ENCODE measurements at regions not wholly inside any gene's neighbourhood (a gene's known extent, or its start where the extent isn't known, plus 50 kb on each side); places are given as distances from the start of the nearest gene placed in this dataset.

DNA sequence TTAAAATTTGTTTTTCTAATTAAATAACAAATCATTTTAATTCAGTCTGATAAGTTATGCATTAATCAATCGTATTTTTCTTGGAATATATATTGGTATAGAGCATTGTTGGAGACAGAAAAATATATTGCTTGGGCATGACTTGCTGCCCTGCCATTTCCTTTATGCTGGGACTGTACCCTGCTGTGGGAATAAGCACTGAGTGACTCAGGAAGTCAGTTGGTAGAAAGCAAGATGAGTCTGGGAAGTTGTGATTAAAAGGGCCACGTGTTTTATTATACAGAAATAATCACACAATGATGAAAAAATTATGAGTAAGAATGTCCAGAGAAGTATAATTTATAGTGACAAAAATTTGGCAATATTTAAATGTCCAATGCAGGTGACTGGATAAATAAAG is 139.5 kb downstream of the KIF18A start:
- intact Hi-C loops (cut with DNase I): no loop called here
- no peak for DNase-seq

DNA sequence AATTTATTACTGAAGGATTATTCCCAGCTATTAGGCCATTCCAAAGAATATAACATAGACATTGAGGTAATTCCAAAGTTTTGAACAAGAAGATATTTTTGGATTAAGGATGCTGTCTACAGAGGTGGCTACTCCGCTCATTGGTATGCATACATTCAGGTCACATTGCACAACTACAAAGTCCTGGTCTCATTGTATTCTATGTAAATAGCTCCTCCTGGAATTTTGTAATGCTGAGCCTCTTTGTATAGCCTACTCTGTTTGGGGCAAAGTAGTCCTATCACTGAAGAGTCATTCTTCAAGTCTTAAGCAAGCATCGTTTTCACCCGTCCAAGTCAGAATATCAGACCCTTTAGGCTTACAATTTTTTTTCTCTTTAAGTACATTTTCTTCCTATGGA is 142.4 kb downstream of the KIF18A start:
- DNase-seq: no peak
- intact Hi-C loops (cut with DNase I): no loop called here

DNA sequence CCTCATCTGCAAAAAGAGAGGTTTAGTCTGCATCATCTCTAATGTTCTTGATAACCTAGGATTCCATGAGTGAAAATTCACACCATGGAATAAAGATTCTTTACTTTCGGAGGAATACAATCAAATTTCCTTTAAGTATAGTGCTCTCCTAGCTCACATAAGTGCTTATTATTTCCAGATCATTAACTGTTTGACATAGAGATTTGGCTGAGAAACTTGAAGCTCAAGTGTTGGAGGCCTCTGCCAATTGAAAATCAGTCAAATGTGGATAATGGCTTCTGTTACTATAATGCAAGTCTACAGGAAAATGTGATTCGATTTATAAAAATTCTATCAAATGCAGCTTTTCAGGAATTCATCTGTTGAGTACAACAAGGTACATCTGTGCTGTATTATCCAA is 144.6 kb downstream of the KIF18A start:
- no peak for DNase-seq
- intact Hi-C loops (cut with DNase I): no loop called here

DNA sequence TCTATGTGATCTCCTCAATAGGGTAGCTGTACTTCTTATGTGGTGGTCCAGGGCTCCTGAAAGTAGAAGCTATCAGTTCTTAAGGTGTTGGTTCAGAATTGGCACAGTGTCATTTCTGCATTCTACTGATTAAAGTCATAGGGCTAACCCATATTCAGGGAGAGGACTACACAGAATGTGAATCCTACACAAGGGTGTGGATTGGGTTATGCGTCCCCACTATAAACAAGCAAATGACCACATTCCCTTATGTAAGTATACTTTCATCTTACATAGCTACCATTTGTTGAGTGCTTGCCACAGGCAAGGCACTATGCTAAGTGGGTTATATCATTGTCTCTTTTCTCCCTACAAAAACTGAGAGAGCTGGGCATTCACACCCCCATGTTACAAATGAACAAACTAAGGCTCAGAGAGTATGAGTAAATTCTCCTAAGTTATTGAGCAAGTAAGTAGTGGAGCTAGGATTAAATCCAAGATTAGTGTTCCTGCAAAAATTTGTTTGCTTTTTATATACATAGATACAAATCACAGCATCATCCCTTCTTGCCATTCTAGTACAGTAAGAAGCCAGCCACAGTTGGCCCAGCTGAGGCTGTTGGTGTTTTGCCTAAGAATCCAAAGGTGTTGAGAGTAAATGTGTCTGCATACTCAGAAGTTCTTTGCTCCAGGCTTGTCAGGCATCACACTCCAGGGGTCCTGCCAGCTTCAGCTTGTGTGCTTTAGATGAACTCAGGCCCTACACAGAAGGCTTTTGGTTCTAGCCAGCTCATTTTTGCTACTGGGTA is 157.8 kb downstream of the KIF18A start:
- intact Hi-C loops (cut with DNase I): no loop called here

DNA sequence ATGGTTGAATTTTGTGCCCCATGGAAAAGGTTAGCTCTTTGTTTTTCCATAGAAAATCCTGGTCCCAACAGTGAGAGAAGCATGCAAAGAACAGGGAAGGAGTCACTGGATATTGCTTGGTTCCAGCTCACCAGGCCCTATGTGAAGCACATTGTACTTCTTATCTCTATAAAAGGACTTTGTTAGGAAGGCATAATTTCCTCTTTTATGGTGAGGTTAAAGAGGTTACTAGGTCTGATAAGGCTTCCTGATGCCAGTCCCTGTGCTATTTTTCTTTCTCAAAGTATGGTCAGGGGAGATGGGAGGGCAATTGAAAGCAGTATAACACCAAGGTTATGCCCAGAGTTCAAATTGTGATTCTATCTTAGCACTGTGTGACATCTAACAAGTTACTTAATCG is 162.6 kb downstream of the KIF18A start:
- intact Hi-C loops (cut with DNase I): no loop called here

More for the DNA sequence above, 157.8 kb downstream of the KIF18A start:
- DNase-seq: no peak

DNA sequence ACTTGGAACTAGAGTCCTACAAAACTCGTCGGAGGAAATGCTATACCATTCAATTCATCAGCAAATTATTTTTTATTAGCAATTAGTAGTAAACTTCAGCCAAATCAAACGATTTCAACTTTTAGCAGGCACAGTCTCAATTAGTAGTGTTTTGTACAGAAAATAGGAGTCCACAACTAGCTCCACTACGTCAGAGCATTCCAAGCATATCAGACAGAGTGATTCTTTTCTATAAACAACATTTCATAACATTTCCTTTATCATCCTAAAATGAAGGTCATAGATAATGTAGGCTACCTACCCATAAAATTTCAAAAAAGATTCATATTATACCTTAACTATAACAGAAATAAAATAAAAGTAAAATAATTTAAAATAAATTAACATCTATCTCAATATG is 169.9 kb downstream of the KIF18A start:
- DNase-seq: no peak
- intact Hi-C loops (cut with DNase I): no loop called here

More for the DNA sequence above, 162.6 kb downstream of the KIF18A start:
- no peak for DNase-seq

DNA sequence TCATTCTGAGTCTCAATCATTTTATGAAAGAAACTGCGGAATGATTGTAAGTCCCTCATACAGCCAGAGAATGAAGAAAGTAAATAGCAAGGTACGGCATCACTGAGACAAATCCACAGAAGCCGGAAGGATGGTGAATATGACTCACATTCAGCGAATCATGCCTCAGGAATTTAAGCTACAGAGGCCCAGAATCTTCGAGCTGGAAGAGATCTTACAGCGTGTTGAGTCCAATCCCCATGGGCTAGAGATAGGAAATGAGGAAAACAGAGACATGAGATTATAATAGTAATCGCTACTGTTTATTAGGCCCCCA is 173.2 kb downstream of the KIF18A start:
- intact Hi-C loops (cut with DNase I): no loop called here
- DNase-seq: no peak

DNA sequence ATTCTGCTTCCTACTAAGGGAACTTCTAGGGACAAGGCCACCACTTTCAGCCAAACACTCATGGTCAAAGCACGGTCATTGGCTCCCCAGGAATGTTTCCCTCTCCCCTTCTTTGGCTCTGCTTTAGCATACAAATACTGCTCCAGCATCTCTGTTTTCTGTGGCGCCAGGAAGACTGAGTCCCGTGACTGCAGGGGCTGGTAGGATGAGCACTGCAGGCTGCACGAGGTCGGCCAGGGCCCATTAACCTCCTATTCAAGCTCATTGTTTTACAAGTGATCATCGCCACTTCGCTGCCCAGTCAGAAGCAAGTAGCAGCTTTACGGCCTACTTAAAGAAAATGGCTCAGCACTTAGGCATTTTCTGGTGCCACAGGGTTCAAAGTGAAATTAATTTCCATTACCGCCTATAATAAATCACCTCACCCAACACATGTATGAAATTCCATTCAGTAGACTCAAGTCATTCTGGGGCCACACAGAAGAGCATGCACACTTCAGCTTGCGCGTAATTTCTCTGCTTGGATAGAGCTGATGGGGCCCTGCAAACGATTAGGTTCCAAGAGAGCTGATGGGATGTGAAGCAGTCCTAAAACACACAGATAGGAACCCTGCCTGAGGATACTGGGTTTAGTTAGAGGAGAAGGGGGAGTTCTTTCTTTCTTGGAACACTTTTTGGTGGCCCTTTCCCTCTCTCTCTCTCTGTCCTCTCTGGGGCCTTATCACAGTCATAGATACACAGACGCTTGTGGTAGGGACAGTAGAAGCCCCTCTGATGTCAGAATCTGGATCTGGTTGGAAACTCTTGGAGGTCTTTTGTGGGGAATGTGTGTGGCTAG is 173.7 kb downstream of the KIF18A start:
- intact Hi-C loops (cut with DNase I): no loop called here
- DNase-seq: no peak

DNA sequence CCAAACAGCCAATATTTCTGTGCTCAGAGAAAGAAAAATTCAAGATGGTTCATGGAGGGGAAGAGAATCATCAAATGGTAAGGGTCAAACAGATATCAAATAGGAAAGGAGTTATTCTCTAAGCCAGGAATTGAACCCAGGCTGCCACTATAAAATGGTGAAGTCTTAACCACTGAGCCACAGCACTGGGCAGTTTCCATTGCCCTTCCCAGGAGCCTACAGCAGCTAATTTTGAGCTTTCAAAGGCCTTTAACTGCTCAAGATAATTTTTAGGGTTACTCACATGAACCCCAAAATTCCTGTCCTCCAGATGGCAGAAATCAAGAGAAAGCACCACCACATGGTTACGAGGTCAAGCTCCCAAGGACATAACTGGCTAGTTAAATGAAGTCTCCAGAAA is 176.2 kb downstream of the KIF18A start:
- intact Hi-C loops (cut with DNase I): no loop called here
- no peak for DNase-seq

DNA sequence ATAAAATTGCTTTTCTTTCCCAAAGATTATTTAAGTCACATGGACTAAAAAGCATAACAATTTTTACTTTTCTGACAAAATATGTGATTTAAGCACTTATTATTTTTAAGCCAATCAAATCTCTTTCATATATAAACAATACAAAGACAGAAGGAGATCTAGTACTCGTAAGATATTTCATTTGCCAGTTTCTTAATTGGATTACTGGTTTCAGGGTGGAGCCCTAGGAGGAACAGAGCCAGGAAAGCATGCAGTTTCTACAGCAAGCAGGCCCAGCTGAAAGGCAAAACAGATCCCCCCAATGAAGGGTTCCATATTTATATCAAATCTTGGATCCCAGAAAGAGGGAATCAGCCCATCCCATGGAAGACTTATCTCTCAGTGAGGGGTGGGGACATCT is 177.0 kb downstream of the KIF18A start:
- intact Hi-C loops (cut with DNase I): no loop called here
- DNase-seq: no peak

DNA sequence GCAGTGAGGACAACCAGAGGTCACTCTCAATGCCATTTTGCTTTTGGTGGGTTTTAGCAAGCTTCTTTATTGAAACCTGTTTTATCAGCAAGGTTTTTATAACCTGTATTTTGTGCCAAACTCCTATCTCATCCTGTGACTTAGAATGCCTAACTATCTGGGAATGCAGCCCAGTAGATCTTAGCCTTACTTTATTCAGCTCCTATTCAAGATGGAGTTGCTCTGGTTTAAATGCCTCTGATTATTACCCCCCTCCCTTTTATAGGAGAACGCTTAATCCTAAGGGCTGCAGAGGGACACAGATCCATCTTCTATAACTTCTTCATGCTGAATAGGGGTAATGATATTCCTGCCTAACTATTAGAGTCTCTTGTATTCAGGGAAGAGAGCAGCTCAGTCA is 179.1 kb downstream of the KIF18A start:
- no peak for DNase-seq
- intact Hi-C loops (cut with DNase I): no loop called here

DNA sequence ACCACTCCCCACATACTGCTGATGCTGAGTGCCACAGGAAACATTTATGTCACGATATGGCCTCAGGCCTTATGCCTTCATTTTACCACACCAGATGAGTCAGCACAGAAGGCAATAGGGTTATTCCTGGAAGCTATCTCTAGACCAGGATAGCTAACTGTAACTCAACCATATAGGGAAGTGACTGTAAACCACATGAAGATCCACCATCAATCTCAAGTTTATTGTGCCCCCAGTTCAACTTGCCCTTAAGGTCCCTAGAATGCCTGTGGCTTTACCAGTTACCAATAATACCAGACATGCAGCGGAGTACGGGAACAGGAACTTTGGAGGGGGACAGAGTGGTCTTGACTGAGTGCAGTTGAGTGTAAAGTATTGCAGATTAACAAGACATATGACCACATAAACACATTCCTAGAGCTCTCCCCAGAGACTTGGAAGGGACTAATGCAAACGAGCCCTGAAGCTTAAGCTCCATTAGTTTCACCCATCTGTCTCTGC is 180.9 kb downstream of the KIF18A start:
- intact Hi-C loops (cut with DNase I): no loop called here
- no peak for DNase-seq

DNA sequence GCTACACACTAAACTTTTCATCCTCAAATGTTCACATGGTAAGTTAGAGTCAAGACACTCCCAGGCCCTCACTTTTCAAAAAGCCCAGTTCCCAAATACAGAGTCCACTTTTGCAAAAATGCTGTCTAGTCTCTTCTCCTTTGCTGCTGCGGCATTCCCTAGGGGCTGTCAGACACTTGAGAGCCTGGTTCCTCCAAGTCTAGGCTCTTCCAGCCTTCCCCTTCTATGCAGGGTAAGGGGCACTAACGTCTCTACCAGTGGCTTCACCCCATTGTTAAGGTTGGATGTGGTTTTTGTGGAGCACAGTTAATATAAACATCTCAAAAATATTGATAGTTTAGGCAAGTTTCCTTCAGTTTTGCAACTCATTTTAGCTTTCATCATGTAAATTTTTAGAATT is 181.5 kb downstream of the KIF18A start:
- intact Hi-C loops (cut with DNase I): no loop called here
- DNase-seq: no peak

DNA sequence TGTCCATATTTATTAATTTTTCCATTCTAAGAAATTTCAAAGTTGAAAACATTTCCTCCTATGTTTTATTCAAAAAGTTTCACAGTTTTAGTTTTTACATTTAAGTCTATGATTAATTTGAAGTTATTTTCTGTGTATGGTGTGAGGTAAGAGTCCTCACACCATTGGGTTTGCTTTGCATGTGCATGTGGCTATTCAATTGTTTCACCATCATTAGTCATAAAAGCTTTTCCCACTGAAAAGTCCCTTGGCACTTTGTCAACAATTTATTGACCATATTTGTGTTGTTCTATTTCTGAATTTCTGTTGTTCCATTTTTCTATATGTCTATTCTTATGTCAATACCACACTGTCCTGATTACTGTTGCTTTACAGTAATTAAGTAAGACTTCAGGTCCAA is 186.5 kb downstream of the KIF18A start:
- no peak for DNase-seq
- intact Hi-C loops (cut with DNase I): no loop called here

DNA sequence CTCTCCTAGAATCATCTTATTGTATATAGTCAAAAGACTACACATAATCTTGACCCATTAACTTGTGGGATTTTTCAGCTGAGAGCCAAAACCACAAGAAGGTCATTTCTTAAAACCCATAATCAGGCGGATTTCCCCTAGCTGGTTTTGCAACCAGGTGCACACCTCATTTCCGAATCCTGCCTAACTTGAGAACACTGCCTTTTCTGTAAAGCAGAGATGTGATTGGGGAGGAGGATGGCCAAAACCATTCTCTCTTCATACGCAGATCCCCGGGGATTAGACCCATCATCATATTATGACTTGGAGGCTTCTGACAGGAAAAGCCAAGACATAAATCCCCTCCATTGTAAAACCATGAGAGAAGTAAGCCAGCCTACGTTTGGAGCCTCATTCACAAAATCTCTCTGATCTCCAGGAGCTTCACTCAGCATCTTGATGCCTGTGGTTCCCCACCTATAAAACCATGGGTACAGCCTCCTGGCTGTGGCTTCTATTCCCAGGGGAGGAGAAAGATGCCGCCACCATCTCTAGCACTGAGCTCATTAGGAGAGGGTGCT is 191.3 kb downstream of the KIF18A start:
- intact Hi-C loops (cut with DNase I): no loop called here
- no peak for DNase-seq

DNA sequence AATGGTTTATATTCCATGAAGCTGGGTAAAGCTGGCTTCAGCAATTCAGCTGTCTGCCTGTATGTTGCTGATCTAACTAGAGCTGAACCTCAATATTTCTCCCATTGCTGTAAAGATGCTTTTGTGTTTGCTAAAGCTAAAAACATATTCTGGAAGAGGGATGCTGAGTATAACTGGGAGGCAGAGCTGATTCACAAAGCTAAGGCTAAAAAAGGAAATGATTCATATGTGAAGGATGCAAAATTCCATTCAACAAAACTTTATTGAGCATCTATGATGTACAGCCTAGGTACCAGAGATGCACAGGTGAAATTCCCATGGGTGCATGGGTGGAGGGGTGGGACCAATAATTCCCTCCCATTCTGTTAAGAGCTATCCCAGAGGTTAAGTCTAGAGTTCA is 193.9 kb downstream of the KIF18A start:
- intact Hi-C loops (cut with DNase I): no loop called here
- DNase-seq: no peak

DNA sequence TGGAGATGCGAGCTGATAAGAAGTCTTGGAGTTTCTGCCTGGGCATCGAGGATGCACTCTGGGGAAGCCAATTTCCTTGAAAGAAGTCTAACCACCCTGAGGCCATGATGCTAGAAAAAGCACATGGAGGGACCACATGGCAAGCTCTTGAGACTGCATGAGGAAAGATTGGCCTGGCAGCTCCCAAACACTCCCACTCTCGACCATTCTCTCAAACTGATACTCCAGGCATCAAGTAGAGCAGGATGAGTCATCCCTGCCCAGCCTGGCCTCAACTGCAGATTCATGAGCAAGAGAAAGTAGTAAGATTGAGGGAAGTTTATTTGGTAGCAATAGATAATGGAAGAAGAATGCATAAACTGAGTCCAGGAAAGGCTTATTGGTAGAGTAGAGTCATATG is 194.3 kb downstream of the KIF18A start:
- intact Hi-C loops (cut with DNase I): no loop called here
- DNase-seq: no peak

DNA sequence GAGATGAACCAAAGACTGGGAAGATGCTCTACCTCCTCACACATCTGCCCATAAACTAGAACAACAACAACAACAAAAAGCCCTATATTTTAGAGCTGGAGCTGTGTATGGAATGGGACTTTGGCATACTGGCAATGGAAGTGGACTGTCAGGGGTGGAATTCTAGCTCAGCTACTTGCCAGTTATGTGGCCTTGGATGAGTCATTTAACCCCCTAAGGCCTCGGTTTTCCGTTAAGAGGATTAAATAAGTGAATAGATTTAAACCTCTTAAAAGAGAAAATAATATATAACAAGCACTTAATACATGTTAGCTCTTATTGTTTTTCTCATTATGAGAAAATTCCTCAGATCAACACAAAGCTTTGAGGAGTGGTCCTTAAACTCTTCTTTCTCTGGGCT is 195.0 kb downstream of the KIF18A start:
- intact Hi-C loops (cut with DNase I): no loop called here

DNA sequence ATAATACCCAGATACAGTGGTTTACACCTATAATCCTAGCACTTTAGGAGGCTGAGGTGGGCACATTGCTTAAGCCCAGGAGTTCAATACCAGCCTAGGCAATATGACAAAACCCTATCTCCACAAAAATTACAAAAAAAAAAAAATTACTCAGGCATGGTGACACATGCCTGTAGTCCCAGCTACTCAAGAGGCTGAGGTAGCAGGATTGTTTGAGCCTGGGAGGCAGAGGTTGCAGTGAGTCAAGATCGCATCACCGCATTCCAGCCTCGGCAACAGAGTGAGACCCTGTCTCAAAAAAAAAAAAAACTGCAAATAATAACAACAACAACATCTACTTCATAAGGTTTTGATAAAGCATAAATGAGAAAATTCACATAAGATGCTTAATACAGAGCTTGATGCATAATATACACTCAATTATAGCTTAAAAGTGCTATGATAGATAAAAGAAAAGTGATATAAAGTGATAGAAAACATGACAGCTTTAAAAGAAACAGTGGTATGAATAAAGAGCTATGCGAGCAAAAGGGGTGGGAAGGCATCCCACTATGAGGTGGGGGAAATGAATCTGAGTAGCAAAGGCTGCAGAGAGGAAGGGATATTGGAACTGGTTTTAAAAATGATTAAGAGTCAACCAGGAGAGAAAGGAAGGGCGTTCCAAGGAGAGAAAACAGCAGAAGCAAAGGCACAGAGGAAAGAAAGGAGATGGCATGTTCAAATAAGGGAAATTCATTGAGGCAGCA is 197.6 kb downstream of the KIF18A start:
- no peak for DNase-seq
- intact Hi-C loops (cut with DNase I): no loop called here

More for the DNA sequence above, 195.0 kb downstream of the KIF18A start:
- DNase-seq: no peak

DNA sequence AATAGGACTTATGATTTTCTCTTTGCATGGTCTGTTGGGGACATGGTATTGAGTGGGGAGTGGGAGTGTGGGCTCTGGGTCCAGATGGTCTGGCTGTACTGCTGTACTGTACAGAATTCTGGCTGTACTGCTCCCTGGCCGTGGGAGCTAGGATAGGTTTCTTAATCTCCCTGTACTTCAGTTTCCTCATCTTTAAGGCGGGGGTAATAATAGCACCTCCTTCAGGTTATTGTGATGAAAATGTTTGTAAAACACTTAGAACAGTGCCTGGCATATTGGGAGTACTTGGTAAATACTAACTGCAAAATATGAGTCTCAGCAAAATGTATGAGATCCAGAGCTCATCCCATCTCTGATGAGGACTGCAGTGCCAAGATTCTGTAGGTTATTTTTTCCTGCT is 198.6 kb downstream of the KIF18A start:
- intact Hi-C loops (cut with DNase I): no loop called here

More for the DNA sequence above, 198.6 kb downstream of the KIF18A start:
- DNase-seq: no peak

All from head of caudate nucleus (tissue), 42 donors.